NCI-H2029 (cell line): ENCODE measurements at regions not wholly inside any gene's neighbourhood (a gene's known extent, or its start where the extent isn't known, plus 50 kb on each side); places are given as distances from the start of the nearest gene placed in this dataset.

Experiments used
- DNase-seq: peaks from one replicate; lab custom pipeline; 2025; lab: John Stamatoyannopoulos, UW

DNA sequence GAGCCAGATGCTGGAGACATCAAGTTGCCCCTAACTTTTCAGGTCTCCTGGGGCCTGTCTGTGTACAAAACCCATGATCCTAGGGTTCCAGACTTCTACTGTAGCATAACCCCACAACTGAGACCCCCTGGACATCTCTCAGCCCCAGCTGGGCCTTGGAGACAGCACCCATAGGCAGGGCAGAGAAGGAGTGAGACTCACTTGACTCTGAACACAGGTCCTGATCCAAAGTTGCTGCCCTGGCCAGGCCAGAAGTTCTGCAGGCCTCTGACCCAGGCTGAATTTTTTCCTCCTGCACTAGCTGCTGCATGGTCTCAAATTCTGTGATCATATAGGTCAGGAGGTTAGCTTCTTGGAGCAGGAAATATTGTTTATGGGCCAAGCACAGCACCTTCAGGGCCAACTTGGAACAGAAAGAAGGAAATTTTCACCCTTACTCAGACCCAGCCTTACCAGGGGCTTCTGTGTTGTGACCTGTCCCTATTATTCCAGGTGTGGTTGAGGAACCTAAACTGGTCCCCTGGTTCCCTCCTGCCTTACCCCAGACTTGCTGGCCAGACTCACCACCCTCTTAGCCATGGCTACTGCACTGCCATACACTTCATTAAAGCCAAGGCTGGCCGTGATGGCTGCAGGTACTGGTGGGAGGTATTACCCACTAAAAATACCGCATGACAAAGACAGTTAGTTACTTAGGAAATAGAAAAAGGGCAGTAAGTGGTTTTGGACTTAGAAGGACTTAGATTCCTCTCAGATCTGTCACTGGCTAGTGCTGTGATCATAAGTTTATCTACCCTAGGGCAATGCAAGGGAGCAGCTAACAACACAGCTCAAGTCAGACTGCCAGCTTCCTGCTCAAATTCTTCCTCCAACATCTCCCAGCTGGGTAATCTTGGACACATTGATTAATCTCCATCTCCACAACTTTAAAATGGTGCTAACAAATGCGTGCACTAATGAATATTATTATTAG, 2180.1 kb downstream of the TP53TG3F start:
- no peak for DNase-seq

DNA sequence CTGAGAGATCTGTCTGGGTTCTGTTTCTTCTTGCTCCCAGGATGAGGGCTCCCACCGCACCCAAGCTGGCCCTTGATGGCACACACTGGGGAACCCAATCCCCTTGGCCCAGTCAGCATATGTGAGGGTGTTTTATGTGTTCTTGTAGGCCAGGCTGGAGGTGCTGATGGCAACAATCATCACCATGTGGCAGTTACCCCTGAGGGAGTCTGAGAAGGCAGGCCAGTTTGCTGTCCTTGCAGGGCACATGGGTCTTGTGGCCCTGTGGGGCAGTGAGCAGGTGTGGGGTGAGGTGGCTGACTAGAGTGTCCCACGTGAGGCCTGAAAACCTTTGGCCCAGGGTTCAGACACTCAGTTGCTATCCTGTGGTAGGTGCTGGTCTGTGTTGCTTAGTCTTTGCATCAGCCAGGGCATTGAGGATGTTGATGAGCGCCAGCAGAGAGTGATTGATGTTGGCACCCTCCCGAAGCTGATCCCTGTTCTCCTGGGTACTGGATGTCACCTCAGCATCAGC, 2183.0 kb downstream of the TP53TG3F start:
- DNase-seq = no peak

DNA sequence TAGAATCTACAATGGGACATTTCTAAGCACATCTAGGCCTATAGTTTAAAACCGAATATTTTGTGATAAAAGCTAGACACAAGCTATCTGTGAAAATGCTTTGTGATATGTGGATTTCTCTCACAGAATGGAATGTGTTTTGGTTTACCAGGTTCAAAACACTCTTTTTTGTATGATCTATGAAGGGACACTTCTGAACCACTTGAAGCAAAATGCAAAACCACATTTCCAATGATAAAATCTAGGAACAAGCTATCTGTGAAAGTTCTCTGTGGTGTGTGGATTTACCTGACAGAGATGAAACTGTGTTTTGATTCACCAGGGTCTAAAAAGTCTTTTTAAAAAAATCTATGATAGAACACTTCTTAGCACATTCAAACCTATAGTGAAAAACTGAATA, 2192.4 kb downstream of the TP53TG3F start:
- no peak for DNase-seq

DNA sequence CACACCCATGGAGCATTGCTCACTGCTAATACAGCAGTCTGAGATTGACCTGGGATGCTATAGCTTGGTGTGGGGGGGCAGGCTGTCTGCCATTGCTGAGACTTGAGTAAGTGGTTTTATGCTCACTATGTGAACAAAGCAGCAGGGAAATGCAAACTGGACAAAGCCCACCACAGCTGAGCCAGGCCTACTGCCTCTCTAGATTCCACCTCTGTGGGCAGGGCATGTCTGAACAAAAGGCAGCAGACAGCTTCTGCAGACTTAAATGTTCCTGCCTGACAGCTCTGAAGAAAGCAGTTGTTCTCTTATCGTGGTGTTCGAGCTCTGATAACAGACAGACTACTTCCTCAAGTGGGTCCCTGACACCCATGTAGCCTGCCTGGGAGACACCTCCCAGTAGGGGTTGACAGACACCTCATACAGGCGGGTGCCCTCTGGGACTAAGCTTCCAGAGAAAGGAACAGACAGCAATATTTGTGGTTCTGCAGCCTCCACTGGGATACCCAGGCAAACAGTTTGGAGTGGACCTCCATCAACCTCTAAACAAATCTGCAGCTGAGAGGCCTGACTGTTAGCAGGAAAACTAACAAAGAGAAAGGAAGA, 2204.8 kb downstream of the TP53TG3F start:
- no peak for DNase-seq

DNA sequence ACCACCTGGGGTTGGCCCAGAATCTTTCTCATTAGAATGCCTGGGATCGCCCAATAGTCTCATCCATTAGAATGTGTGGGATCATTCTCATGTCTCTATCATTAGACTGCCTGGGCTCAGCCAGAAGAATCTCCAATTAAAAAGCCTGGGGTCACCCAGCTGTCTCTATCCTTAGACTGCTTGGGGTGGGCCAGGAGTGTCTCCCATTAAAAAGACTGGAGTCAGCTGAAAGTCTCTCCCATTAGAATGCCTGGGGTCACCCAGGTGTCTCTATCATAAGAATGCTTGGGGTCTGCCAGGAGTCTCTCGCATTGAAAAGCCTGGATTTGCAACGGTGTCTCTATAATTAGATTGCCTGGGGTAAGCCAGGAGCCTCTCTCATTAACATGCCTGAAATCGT, 2225.7 kb downstream of the TP53TG3F start:
- no peak for DNase-seq

DNA sequence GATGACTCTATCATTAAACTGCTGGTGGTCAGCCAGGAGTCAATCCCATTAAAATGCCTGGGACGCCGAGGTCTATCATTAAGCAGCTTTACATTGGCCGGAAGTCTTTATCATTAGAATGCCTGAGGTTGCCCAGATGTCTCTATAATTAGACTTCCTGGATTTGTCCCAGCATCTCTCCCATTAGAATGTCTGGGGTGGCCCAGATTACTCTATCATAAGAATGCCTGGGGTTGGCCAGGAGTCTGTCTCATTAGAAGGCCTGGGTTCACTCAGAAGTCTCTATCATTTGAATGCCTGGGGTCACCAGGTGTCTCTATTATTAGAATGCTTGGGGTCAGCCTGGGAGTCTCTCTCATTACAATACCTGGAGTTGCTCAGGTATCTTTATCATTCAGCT, 2227.2 kb downstream of the TP53TG3F start:
- no peak for DNase-seq

DNA sequence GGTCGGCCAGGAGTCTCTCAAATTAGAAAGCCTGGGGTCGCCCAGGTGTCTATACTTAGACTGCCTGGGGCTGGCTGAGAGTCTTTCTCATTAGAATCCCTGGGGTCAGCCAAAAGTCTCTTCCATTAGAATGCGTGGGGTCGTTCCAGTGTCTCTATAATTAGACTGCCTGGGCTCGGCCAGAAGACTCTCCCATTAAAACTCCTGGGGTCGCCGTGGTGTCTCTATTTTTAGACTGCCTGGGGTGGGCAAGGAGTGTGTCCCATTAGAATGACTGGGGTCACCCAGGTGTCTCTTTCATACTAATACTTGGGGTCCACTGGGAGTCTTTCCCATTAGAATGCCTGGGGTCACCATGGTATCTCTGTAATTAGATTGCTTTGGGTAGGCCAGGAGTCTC, 2227.7 kb downstream of the TP53TG3F start:
- DNase-seq = no peak

DNA sequence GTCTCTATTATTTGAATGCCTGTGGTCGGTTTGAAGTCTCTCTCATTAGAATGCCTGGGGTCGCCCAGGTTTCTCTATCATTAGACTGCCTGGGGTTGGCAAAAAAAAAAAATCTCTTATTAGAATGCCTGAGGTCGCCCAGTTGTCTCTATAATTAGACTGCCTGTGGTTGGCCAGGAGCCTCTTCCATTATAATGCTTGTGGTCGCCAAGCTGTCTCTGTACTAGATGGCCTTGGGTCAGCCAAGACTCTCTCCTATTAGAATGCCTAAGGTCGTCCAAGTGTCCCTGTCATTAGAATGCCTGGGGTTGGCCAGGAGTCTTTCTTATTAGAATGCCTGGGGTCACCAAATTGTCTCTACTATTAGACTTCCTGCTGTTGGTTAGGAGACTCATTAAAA, 2228.4 kb downstream of the TP53TG3F start:
- DNase-seq = no peak

DNA sequence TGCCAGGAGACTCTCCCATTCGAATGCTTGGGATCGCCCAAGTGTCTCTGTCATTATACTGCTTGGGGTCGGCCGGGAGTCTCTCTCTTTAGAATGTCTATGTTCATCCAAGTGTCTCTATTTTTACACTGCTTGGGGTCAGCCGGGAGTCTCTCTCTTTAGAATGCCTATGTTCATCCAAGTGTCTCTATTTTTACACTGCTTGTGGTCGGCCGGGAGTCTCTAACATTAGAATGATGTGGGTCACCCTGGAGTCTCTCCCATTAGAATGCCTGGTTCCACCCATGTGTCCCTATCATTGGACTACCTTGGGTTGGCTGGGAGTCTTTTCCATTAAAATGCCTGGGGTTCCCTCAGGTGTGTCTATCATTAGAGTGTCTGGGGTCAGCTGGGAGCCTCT, 2230.4 kb downstream of the TP53TG3F start:
- DNase-seq = no peak

DNA sequence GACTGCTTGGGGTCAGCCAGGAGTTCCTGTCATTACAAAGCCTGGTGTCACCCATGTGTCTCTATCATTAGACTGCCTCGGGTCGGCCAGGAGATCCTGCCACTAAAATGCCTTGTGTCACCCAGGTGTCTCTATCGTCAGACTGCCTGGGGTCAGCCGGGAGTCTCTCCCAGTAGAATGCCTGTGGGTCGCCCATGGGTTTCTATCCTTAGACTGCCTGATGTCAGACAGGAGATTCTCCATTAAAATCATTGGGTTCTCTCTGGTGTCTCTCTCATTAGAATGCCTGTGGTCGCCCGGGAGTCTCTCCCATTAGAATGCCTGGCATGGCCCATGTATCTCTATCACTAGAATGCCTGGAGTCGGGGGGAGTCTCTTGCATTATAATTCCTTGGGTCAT, 2231.0 kb downstream of the TP53TG3F start:
- no peak for DNase-seq

DNA sequence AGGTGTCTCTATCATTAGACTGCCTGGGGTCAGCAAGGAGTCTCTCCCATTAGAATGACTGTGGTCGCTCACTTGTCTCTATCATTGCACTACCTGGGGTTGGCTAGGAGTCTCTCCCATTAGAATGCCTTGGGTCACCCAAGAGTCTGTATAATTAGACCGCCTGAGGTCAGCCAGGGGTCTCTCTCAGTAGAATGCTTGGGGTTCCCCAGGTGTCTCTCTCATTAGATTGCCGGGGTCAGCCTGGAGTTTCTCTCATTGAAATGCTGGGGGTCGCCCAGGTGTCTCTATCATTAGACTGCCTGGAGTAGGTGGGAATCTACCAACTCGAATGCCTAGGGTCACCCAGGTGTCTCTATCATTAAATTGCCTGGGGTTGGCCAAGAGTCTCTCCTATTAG, 2231.6 kb downstream of the TP53TG3F start:
- no peak for DNase-seq

DNA sequence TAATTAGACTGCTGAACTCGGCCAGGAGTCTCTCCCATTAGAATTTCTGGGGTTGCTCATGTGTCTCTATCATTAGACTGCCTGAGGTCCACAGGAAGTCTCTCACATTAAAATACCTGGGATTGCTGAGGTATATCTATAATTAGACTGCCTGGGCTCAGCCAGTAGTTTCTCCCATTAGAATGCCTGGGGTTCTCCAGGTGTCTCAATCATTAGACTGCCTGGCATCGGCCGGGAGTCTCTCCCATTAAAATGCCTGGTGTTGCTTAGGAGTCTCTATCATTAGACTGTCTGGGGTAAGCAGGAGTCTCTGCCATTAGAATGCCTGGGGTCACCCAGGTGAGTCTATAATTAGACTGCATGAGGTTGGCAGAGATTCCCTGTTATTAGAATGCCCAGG, 2233.4 kb downstream of the TP53TG3F start:
- DNase-seq = no peak

DNA sequence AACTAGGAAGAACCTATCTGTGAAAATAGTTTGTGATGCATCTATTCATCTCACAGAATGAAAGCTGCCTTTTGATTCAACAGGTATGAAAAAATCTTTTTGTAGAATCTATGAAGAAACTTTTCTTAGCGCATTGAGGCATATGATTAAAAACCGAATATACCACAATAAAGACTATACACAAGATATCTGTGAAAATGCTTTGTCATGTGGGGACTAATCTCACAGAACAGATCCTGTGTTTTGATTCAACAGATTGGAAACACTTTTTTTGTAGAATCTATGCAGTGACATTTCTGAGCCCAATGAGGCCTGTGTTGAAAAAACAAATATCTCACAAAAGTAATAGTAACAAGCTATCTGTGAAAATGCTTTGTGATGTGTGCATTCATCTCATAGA, 2247.5 kb downstream of the TP53TG3F start:
- no peak for DNase-seq

DNA sequence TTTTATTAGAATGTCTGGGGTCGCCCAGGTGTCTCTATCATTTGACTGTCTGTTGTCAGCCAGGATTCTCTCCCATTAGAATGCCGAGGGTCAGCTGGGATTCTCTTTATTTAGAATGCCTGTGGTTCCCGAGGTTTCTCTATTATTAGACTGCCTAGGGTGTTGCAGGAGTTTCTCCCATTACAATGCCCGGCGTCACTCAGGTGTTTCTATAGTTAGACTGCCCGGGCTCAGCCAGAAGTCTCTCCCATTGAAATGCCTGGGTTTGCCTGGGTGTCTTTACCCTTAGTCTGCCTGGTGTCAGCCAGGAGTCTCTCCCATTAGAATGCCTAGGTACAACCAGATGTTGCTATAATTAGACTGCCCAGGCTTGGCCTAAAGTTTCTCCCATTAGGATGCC, 2252.0 kb downstream of the TP53TG3F start:
- DNase-seq = no peak

DNA sequence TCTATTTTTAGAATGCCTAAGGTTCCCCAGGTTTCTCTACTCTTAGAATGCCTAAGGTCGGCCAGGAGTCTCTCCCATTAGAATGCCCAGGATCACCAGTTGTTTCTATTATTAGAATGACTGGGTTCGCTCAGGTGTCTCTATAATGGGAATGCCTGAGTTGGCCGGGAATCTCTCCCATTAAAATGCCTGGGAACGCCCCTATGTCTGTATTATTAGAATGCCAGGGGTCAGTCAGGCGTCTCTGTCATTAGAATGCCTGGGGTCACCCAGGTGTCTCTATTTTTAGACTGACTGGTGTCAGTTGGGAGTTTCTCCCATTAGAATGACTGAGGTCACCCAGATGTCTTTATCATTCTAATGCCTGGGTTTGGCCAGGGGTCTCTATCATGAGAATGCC, 2252.5 kb downstream of the TP53TG3F start:
- no peak for DNase-seq

DNA sequence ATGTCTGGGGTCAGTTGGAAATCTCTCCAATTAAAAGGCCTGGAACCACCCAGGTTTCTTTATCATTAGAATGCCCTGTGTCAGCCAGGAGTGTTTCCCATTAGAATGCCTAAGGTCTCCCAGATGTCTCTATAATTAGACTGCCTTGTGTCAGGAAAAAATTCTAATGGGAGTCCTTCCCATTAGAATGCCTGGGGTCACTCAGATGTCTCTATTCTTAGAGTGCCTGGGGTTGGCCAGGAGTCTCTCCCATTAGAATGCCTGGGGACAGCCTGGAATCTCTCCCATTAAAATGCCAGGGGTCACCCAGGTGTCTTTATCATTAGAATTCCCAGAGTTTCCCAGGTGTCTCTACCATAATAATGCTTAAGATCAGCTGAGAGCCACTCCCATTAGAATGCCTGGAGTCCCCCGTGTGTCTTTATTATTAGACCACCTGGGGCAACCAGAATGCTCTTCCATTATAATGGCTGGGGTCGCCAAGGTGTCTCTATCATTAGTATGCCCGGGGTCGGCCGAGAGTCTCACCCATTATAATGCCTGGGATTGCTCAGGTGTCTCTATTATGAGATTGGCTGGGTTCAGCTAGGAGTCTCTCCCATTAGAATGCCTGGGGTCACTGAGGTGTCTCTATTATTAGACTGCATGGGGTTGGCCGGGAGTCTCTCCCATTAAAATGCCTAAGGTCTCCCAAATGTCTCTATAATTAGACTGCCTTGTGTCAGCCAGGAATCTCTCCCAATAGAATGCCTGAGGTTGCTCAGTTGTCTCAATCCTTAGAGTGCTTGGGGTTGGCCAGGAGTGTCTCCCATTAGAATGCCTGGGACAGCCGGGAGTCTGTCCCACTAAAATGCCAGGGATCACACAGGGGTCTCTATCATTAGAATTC, 2254.6 kb downstream of the TP53TG3F start:
- no peak for DNase-seq

DNA sequence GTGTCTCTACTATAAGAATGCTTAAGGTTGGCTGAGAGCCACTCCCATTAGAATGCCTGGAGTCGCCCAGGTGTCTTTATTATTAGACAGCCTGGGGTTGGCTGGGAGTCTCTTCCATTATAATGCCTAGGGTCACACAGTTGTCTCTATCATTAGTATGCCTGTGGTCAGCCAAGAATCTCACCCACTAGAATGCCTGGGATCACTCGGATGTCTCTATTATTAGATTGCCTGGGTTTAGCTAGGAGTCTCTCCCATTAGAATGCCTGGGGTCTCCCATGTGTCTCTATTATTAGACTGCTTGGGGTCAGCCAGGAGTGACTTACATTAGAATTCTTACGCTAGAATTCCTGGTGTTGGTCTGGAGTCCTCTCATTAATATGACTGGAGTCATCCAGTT, 2255.3 kb downstream of the TP53TG3F start:
- no peak for DNase-seq

DNA sequence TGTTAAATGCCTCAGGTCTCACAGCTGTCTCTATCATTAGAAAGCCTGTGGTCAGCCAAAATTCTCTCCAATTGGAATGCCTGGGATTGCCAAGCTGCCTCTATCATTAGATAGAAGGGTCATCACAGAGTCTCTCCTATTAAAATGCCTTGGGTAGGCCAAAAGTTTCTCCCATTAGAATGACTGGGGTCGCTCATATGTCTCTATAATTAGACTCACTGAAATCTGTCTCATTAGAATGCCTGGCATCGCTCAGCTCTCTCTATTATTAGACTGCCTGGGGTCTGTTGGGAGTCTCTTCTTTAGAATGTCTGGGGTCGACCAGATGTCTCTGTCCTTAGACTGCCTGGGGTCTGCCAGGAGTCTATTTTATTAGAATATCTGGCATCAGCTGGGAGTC, 2265.1 kb downstream of the TP53TG3F start:
- DNase-seq = no peak

DNA sequence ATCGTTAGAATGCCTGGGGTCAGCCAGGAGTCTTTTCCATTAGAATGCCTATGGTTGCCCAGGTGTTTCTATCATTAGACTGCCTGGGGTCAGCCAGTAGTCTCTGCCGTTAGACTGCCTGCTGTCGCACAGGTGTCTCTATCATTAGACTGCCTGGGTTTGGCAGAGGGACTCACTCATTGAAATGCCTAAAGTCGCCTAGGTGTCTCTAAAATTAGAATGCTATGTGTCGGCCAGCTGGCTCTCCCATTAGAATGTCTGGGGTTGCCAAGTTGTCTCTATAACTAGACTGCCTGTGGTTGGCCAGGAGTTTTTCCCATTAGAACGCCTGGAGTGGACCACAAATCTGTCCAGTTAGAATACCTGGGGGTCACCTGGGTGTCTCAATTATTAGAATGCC, 2266.5 kb downstream of the TP53TG3F start:
- no peak for DNase-seq

DNA sequence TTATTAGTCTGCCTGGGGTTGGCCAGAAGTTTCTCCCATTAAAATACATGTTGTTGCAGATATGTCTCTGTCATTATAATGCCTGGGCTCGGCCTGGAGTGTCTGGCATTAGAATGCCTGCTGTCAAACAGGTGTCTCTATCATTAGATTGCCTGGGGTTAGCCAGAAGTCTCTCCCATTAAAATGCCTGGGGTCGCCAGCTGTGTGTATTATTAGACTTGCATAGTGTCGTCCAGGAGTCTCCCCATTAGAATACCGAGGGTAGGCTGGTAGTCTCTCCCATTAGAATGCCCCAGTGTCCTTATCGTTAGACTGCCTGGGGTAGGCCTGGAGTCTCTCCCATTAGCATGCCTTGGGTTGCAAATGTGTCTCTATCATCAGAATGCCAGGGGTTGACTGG, 2270.8 kb downstream of the TP53TG3F start:
- DNase-seq = no peak

DNA sequence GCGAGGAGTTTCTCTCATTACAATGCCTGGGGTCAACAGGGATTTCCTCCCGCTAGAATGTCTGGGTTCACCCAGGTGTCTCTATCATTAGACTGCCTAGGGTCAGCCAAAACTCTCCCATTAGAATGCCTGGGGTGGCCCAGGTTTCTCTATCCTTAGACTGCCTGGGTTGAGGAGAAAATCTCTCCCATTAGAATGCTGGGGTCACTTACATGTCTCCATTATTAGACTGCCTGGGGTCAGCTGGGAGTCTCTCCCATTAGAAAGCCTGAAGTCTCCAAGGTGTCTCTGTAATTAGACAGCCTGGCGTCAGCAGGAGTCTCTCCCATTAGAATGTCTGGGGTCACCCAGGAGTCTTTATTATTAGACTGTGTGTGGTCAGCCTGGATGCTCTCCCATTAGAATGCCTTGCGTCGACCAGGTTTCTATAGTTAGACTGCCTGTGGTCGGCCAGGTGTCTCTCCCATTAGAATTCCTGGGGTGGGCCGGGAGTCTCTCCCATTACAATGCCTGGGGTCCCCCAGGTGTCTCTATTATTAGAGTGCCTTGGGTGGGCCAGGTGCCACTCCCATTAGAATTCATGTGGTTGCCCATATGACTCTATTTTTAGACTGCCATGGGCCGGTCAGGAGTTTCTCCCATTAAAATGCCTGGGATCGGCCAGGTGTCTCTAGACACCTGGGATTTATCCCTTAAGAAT, 2272.1 kb downstream of the TP53TG3F start:
- no peak for DNase-seq
